Heart right ventricle (tissue), 16 donors: ENCODE measurements at regions not wholly inside any gene's neighbourhood (a gene's known extent, or its start where the extent isn't known, plus 50 kb on each side); places are given as distances from the start of the nearest gene placed in this dataset.
"Not testable (repeated sequence)": the region's sequence is repeated elsewhere in the genome, so short reads cannot be mapped to it uniquely, and the experiment has no call there.

ENCODE experiments used
- ATAC-seq, 8 donors: fragments of 200-7000 bp; cut with Tn5 transposase; one replicate each; pipeline ENCODE4 v1.9.1; 2020; ENCODE audit warnings: mild to moderate bottlenecking in 8 of 8, moderate library complexity in 8 of 8, moderate number of reproducible peaks in 1 of 8
- DNase-seq, 2 donors: peaks; one replicate each; pipeline ENCODE4 v3.0.0-alpha.2; 2020
- H3K27ac ChIP-seq, 10 donors: fragments of 200-600 bp; sonication (generic) in 2 of 10; one replicate each; pipeline versions ENCODE4 v1.5.0 to v1.8.0; 2020 to 2022; ENCODE audit warnings: mild to moderate bottlenecking in 3 of 10
- H3K27me3 ChIP-seq, 7 donors: fragments of 200-600 bp; one replicate each; pipeline ENCODE4 v1.8.0; 2021 to 2022; ENCODE audit warnings: mild to moderate bottlenecking in 2 of 7
- H3K36me3 ChIP-seq, 9 donors: fragments of 200-600 bp; sonication (generic) in 1 of 9; one replicate each; pipeline versions ENCODE4 v1.5.0 to v1.8.0; 2020 to 2022; ENCODE audit warnings: mild to moderate bottlenecking in 2 of 9
- H3K4me1 ChIP-seq, 9 donors: fragments of 200-600 bp; sonication (generic) in 1 of 9; one replicate each; pipeline versions ENCODE4 v1.5.0 to v1.8.0; 2020 to 2022; ENCODE audit warnings: mild to moderate bottlenecking in 4 of 9
- H3K4me3 ChIP-seq, 10 donors: fragments of 200-600 bp; sonication (generic) in 2 of 10; one replicate each; pipeline versions ENCODE4 v1.5.0 to v1.8.0; 2020 to 2022; ENCODE audit warnings: mild to moderate bottlenecking in 7 of 10, moderate library complexity in 2 of 10
- H3K9me3 ChIP-seq, 11 donors: fragments of 200-600 bp in 10 of 11; sonication (generic) in 2 of 11; one replicate each; pipeline versions ENCODE4 v1.5.0 to v1.8.0; 2013 to 2022; ENCODE audit warnings: mild to moderate bottlenecking in 2 of 11, control low read depth in 1 of 11, moderate library complexity in 1 of 11
- CTCF ChIP-seq, 9 donors: fragments of 200-600 bp; sonication (generic) in 2 of 9; IDR thresholded peaks; one replicate each; pipeline versions ENCODE4 v1.5.0 to v1.8.0; 2021 to 2022; ENCODE audit warnings: antibody characterized with exemption in 9 of 9, mild to moderate bottlenecking in 5 of 9, moderate library complexity in 1 of 9
- WGBS, 2 donors: extraction: QIAGEN DNeasy Blood & Tissue Kit; methylation state at CpG; one replicate each; pipeline ENCODE4 v1.1.7; 2013; ENCODE audit warnings: inconsistent platforms in 1 of 2; 5-methylcytosine and 5-hydroxymethylcytosine counted together
- intact Hi-C, 10 donors: fragments of 100-400 bp; cut with DNase I; formaldehyde crosslinking; loops; one replicate each; pipeline versions ENCODE4 v1.11.1 to v1.14.2; 2022
- donor health status: Arrhythmogenic right ventricular cardiomyopathy.
- donor health status: ischemic (EF 13 %, LVEDD 7.1; RV severe dilation, severe dysfunction).
- donor health status: healthy with polysubstance abuse.
- donor health status: DM: no; HTN: yes; CAD: no.
- donor health status: DM: no; HTN: no; CAD: no.
- donor health status: ischemic (EF 25% LVEDD 6.9; RV normal size, moderate dysfunction).
- donor health status: ischemic (EF 25% LVEDD 5.7; RV mildly dilated, moderate dysfunction).
- donor health status: healthy.
- donor health status: DM: yes; HTN: yes; CAD: no.
- donor health status: Ischemic cardiomyopathy.
- donor health status: ischemic (EF 35%, LVEDD 5.7; RV mildly dilated, moderate dysfunction).
- donor health status: nonischemic (EF 11% LVEDD 7.7; RV severe dilation, severe dysfunction).
- donor health status: DM: yes; HTN: yes; CAD: no.
- donor health status: PGD.
- donor health status: ischemic (EF 29% LVEDD 5.4; RV normal size, mild dysfunction).
- donor health status: nonischemic (EF 23%, LVEDD 6.1; RV moderate dilation, normal function).

GRCh38 chr5:39657943-39658342, 233.2 kb upstream of the DAB2 start:
- Histone ChIP-seq H3K36me3 (no peaks in the 10 kb centered on the region), H3K4me1 (no peaks in the 10 kb centered on the region), H3K27ac (no peak overlapping the region), H3K27me3 (no peaks in the 10 kb centered on the region), H3K4me3 (no peak overlapping the region), H3K9me3 (no peaks in the 10 kb centered on the region)
- WGBS, 2 donors = 76 to 83% methylated on average over 1 of the region's 1 CpG
- DNase-seq (no peak), ATAC-seq (no peak)
- intact Hi-C loops = no loop called here
- TF ChIP-seq CTCF (IDR thresholded peaks at IDR 0.05) = no peak

GRCh38 chr5:39656600-39656999, 231.8 kb upstream of the DAB2 start:
- DNase-seq = no peak
- no peak overlapping the region for H3K4me3 ChIP-seq
- intact Hi-C loops = no loop called here
- H3K9me3 ChIP-seq = no peaks in the 10 kb centered on the region
- no peak for ATAC-seq
- no peak for TF ChIP-seq CTCF (IDR thresholded peaks at IDR 0.05)
- no peak overlapping the region for H3K27ac ChIP-seq
- no peaks in the 10 kb centered on the region for H3K4me1 ChIP-seq
- H3K27me3 ChIP-seq = no peaks in the 10 kb centered on the region
- no peaks in the 10 kb centered on the region for H3K36me3 ChIP-seq

GRCh38 chr5:39654715-39655114, 229.9 kb upstream of the DAB2 start:
- H3K36me3 ChIP-seq = no peaks in the 10 kb centered on the region
- H3K9me3 ChIP-seq = no peaks in the 10 kb centered on the region
- WGBS, 2 donors = 78 to 79% methylated on average over 4 of the region's 4 CpGs
- no peak for ATAC-seq
- intact Hi-C loops = no loop called here
- no peaks in the 10 kb centered on the region for H3K4me1 ChIP-seq
- H3K27me3 ChIP-seq = no peaks in the 10 kb centered on the region
- no peak overlapping the region for H3K27ac ChIP-seq
- no peak overlapping the region for H3K4me3 ChIP-seq
- no peak for DNase-seq
- no peak for TF ChIP-seq CTCF (IDR thresholded peaks at IDR 0.05)

GRCh38 chr5:39652481-39652880, 227.7 kb upstream of the DAB2 start:
- H3K36me3 ChIP-seq, DNase-seq, intact Hi-C loops, H3K27ac ChIP-seq, ATAC-seq, H3K4me1 ChIP-seq, H3K9me3 ChIP-seq, H3K4me3 ChIP-seq, H3K27me3 ChIP-seq: not testable (repeated sequence)
- WGBS, 2 donors = 71 to 83% methylated on average over 6 of the region's 6 CpGs

- H3K9me3 ChIP-seq = no peaks in the 10 kb centered on the region
- ATAC-seq = no peak
- DNase-seq = no peak
- H3K27me3 ChIP-seq = no peaks in the 10 kb centered on the region
- no peak overlapping the region for H3K4me3 ChIP-seq
- intact Hi-C loops = no loop called here
- no peak for TF ChIP-seq CTCF (IDR thresholded peaks at IDR 0.05)
- no peaks in the 10 kb centered on the region for H3K4me1 ChIP-seq
- no peaks in the 10 kb centered on the region for H3K36me3 ChIP-seq
- no peak overlapping the region for H3K27ac ChIP-seq
- WGBS, 2 donors = 89 to 92% methylated on average over 4 of the region's 4 CpGs
Measured at GRCh38 chr5:39652036-39652435, 227.3 kb upstream of the DAB2 start.
